Stimulated activated memory B cell treated with anti-CD40 and anti-IgM and Interleukin-4, amounts not matched to agents 10 μg/mL and 1 μg/mL and 100 μg/mL, for 72 hours (primary cell): ENCODE measurements at regions not wholly inside any gene's neighbourhood (a gene's known extent, or its start where the extent isn't known, plus 50 kb on each side); places are given as distances from the start of the nearest gene placed in this dataset.

Experiments
- ATAC-seq: fragments of 150-1000 bp; cut with Tn5 transposase; 2 replicates; pipeline ENCODE4 v1.10.0; 2021
- H3K27ac Mint-ChIP-seq: one replicate; pipeline ENCODE4 v1.8.0; 2022; ENCODE audit warnings: mild to moderate bottlenecking, mixed read lengths
- H3K27me3 Mint-ChIP-seq: one replicate; pipeline ENCODE4 v1.8.0; 2022; ENCODE audit warnings: mixed read lengths
- H3K36me3 Mint-ChIP-seq: one replicate; pipeline ENCODE4 v1.8.0; 2022; ENCODE audit warnings: mixed read lengths
- H3K4me1 Mint-ChIP-seq: one replicate; pipeline ENCODE4 v1.8.0; 2022; ENCODE audit warnings: mixed read lengths
- H3K4me3 Mint-ChIP-seq: one replicate; pipeline ENCODE4 v1.8.0; 2022; ENCODE audit warnings: mild to moderate bottlenecking, moderate library complexity, mixed read lengths
- H3K9me3 Mint-ChIP-seq: one replicate; pipeline ENCODE4 v1.8.0; 2022; ENCODE audit warnings: mixed read lengths

DNA sequence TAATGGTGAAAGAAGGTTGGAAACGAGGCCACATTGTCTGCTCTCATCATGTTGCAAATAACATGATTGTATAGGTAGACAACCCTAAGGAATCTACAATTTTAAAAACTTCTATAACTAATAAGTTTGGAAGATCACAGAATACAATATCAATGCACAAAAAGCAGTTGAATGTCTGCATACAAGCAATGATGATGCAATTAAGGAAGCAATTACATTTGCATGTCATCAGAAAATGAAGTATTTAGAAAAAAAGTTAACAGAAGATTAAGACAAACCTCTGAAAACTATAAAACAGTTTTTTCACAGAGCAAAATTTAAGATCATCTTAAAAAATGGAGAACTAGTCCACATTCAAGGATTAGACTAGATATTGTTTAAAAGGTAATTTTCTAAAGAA, 181.1 kb downstream of the METTL4 start:
- peaks cover 5% of the 10 kb centered on the region for H3K9me3 Mint-ChIP-seq

DNA sequence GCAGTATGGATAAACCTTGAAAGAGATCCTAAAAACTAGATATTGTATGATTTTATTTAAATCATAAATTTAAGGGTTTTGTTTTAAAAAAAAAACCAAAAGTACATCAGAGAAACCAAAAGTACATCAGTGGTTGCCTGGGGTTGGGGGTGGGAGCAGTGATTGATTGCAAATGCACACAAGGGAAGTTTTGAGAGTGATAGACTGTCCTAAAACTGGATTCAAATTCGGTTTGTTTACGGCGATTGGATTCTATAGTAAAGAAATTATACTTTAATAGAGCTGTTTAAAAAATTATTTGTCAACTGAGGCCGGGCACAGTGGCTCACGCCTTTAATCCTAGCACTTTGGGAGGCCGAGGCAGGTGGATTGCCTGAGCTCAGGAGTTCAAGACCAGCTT, 179.8 kb downstream of the METTL4 start:
- no peaks in the 10 kb centered on the region for H3K36me3 Mint-ChIP-seq

More for the DNA sequence above, 181.1 kb downstream of the METTL4 start:
- Mint-ChIP-seq H3K27ac (no peak overlapping the region), H3K4me1 (no peaks in the 10 kb centered on the region), H3K27me3 (peaks cover 14% of the 10 kb centered on the region), H3K36me3 (no peaks in the 10 kb centered on the region), H3K4me3 (no peak overlapping the region)
- no peak for ATAC-seq

DNA sequence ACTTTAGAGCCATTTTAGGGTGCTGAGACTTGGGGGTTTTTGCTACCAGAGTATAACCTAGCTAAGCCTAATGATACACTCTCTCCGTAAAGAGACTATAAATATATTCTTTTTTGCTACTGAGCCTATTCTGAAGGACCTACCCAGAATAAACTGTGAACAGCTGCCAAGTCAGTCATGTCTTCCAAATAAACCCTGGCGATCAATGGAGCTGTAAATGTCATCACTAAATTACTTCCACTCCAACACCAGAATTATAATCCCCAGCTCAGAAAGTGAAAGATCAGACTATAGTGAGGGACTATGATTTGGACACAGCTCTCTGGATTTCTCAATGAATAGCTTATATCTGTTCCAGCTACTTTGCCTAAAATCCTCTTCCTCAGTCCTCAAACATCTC, 178.9 kb downstream of the METTL4 start:
- H3K27me3 Mint-ChIP-seq, result peaks cover 14% of the 10 kb centered on the region
- H3K4me3 Mint-ChIP-seq, result no peak overlapping the region
- ATAC-seq, result no peak
- H3K36me3 Mint-ChIP-seq, result no peaks in the 10 kb centered on the region
- H3K27ac Mint-ChIP-seq, result no peak overlapping the region
- no peaks in the 10 kb centered on the region for H3K4me1 Mint-ChIP-seq
- peaks cover 4% of the 10 kb centered on the region for H3K9me3 Mint-ChIP-seq

More for the DNA sequence above, 179.8 kb downstream of the METTL4 start:
- Mint-ChIP-seq H3K27me3 (peaks cover 14% of the 10 kb centered on the region), H3K4me1 (no peaks in the 10 kb centered on the region), H3K27ac (no peak overlapping the region), H3K9me3 (peaks cover 5% of the 10 kb centered on the region), H3K4me3 (no peak overlapping the region)
- ATAC-seq, result no peak

DNA sequence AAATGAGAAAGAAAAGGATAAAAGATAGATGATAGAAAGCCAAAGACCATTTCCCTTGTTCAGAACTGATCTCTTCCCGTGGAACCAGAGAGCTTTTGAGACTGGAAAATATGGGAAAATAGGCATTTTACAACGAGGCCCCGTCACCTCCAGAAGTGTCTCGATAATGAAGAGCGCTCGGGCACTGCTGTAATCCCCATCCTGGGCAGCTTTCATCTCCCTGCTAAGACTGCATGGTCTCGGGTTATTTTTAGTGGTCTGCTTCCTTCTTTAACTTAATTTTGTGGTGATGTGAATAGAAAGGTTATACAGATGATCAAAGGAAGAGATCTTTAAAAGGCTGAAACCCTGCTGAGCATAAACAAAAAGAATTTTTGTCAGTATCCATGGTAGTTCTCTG, 176.6 kb downstream of the METTL4 start:
- no peak for ATAC-seq
- Mint-ChIP-seq H3K4me1 (no peaks in the 10 kb centered on the region), H3K9me3 (no peaks in the 10 kb centered on the region), H3K4me3 (no peak overlapping the region), H3K27ac (no peak overlapping the region), H3K27me3 (peaks cover 14% of the 10 kb centered on the region), H3K36me3 (no peaks in the 10 kb centered on the region)

DNA sequence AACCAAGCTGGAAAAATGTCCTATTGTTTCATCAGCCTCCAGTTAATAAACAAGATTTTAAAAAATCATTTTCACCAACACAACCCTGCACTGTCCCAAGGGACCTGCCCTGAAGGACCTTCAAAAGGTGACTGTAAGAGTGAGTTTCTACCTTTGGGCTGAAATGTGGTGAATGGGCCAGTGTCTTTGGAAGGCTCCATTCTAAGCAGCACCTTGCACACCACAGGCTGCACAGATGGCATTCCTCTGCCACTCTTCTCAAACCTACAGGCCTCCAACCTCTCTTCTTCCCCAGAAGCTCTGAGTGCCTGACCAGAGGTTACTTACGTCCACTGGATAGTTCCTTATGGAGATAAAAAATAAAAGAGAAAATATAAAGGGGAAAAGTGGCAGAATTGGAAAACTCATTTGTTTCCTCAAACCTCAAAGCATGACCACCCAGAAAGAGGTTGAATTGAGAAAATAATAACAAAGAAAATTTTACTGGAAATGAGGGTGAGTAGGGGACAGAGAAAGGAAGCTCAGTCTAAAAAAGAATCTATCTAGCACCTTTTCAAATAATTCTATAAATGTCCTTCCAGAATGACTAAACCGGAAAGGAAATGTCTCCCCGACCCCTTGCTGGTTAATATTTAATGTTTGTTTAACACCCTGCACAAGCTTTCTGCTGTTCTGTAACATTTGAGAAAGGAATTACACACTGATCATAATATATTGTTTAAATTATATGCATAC, 175.7 kb downstream of the METTL4 start:
- Mint-ChIP-seq H3K4me3 (no peak overlapping the region), H3K9me3 (no peaks in the 10 kb centered on the region), H3K36me3 (no peaks in the 10 kb centered on the region), H3K27ac (no peak overlapping the region), H3K27me3 (peaks cover 20% of the 10 kb centered on the region), H3K4me1 (no peaks in the 10 kb centered on the region)
- no peak for ATAC-seq

DNA sequence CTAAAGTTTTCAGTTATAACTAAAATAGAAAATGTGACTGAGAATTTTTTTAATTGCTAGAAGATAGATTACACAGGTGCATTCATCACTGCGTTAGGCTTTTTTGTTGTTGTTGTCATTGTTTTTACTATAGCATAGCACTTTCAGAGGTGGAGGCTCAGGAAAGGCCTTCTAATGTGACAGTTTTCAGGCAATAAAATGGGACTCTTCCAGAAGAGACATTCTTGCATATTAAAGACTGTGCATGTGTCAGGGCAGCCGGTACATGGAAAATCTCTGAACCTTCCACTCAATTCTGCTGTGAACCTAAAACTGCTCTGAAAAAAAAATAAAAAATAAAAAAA, 175.2 kb downstream of the METTL4 start:
- H3K27me3 Mint-ChIP-seq, result peaks cover 25% of the 10 kb centered on the region
- no peak overlapping the region for H3K4me3 Mint-ChIP-seq
- H3K4me1 Mint-ChIP-seq, result no peaks in the 10 kb centered on the region
- H3K9me3 Mint-ChIP-seq, result no peaks in the 10 kb centered on the region
- no peaks in the 10 kb centered on the region for H3K36me3 Mint-ChIP-seq
- no peak for ATAC-seq
- no peak overlapping the region for H3K27ac Mint-ChIP-seq

DNA sequence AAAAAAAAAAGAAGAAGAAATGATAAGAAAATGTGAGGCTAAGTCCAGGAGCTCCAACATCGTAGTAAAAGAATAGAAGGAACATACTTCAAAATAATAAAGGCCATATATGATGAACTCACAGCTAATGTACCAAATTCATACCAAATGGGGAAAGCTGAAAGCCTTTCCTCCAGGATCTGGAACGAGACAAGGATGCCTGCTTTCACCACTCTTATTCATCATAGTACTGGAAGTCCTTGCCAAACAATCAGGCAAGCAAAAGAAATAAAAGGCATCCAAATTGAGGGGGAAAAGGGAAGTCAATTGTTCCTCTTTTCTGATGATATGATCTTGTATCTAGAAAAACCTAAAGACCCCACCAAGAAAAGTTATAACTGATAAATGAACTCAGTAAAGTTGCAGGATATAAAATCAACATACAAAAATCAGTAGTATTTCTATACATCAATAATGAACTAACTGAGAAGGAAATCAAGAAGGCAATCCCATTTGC, 170.6 kb downstream of the METTL4 start:
- H3K9me3 Mint-ChIP-seq, result peaks cover 2% of the 10 kb centered on the region
- H3K27ac Mint-ChIP-seq, result no peak overlapping the region
- H3K4me1 Mint-ChIP-seq, result no peaks in the 10 kb centered on the region
- no peaks in the 10 kb centered on the region for H3K36me3 Mint-ChIP-seq
- no peak overlapping the region for H3K4me3 Mint-ChIP-seq
- ATAC-seq, result no peak
- peaks cover 11% of the 10 kb centered on the region for H3K27me3 Mint-ChIP-seq

DNA sequence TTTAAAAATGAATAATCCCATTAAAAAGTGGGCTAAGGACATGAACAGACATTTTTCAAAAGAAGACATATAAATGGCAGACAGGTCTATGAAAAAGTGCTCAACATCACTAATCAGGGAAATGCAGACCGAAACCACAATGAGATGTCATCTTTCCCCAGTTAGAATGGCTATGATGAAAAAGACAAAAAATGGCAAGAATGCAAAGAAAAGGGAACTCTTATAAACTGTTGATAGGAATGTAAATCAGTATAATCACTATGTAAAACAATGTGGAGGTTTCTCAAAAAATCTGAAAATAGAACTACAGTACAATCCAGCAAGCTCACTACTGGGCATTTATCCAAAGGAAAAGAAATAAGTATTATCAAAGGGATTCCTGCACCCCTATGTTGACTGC, 169.2 kb downstream of the METTL4 start:
- no peak for ATAC-seq
- Mint-ChIP-seq H3K4me1 (no peaks in the 10 kb centered on the region), H3K9me3 (peaks cover 2% of the 10 kb centered on the region), H3K27me3 (peaks cover 11% of the 10 kb centered on the region), H3K36me3 (no peaks in the 10 kb centered on the region), H3K27ac (no peak overlapping the region), H3K4me3 (no peak overlapping the region)

DNA sequence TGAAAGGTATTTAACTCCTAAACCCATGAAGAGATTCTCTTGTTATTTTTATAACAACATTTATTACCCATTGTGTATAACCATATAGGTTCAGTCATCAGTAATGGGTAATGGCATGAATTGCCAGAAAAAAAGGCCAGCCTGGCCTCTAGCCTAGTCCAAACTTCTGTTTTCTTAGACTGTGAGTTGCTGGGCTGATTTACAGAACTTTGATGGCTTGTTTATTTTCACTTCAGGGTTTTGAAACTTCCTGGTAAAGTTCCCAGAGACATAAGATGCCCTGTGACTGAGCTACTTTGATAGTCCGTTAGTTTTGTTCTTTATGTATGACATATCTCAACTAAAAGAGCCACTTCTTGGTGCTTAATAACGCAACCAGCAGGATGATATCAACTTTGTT, 164.8 kb downstream of the METTL4 start:
- H3K27ac Mint-ChIP-seq, result no peak overlapping the region
- peaks cover 11% of the 10 kb centered on the region for H3K27me3 Mint-ChIP-seq
- no peak overlapping the region for H3K4me3 Mint-ChIP-seq
- peaks cover 2% of the 10 kb centered on the region for H3K9me3 Mint-ChIP-seq
- ATAC-seq, result no peak
- no peaks in the 10 kb centered on the region for H3K36me3 Mint-ChIP-seq
- H3K4me1 Mint-ChIP-seq, result no peaks in the 10 kb centered on the region

DNA sequence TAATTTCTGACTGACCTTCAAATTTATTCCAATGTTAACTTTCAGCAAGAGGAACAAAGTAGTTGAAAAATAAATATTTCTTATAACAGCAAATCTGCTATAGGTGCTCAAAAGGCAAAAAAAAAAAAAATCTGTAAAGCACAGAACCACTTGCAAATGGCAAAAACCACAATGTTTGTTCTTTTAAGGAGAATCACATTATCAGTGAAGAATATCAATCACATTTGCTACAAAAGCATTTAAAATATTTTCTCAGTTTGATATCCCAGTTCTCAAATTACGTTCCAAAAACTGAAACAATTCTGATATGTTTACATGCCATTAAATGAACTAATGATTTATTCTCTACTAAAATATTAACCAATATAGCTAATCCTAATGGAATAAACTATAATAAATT, 163.3 kb downstream of the METTL4 start:
- Mint-ChIP-seq H3K9me3 (no peaks in the 10 kb centered on the region), H3K4me1 (no peaks in the 10 kb centered on the region), H3K27ac (no peak overlapping the region), H3K4me3 (no peak overlapping the region), H3K27me3 (peaks cover 11% of the 10 kb centered on the region), H3K36me3 (no peaks in the 10 kb centered on the region)
- no peak for ATAC-seq

DNA sequence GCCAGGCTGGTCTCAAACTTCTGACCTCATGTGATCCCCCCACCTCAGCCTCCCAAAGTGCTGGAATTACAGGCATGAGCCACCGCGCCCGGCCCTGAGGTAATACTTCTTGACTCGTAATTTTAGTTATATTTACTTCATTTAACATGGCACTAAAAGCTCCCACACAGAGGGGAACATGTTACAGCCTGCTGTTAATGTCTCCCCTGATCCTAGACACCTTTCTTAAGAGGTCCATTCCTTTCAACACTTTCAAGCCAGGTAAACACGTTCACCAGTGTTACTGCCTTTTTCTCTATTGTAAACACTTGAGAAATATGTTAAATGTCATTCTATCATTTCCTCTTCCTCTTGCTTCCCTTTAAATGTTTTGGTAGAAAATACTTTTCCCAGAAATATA, 161.4 kb downstream of the METTL4 start:
- no peak overlapping the region for H3K27ac Mint-ChIP-seq
- H3K4me1 Mint-ChIP-seq, result no peaks in the 10 kb centered on the region
- H3K4me3 Mint-ChIP-seq, result no peak overlapping the region
- H3K9me3 Mint-ChIP-seq, result no peaks in the 10 kb centered on the region
- ATAC-seq, result no peak
- peaks cover 11% of the 10 kb centered on the region for H3K27me3 Mint-ChIP-seq
- no peaks in the 10 kb centered on the region for H3K36me3 Mint-ChIP-seq

DNA sequence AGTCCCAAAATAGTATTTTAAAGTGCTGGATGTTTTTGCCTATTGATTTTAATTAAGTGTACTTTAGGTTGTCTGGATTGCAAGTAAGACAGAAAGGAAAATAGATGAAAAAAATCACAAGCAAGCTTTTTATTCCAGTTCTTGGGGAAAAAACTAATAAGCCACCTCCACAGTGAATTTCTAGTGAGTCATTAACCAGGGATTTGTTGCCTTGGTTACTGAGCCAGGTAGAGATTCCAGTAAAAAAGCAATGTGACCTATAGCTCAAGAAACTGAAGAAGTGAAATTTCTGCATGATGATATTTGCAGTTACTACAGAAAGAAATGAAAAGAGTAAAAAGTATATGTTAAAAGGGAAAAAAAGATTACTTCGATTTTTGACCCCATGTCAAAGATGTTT, 160.6 kb downstream of the METTL4 start:
- Mint-ChIP-seq H3K9me3 (no peaks in the 10 kb centered on the region), H3K4me1 (no peaks in the 10 kb centered on the region), H3K27me3 (peaks cover 11% of the 10 kb centered on the region), H3K27ac (no peak overlapping the region), H3K36me3 (no peaks in the 10 kb centered on the region), H3K4me3 (no peak overlapping the region)
- no peak for ATAC-seq

DNA sequence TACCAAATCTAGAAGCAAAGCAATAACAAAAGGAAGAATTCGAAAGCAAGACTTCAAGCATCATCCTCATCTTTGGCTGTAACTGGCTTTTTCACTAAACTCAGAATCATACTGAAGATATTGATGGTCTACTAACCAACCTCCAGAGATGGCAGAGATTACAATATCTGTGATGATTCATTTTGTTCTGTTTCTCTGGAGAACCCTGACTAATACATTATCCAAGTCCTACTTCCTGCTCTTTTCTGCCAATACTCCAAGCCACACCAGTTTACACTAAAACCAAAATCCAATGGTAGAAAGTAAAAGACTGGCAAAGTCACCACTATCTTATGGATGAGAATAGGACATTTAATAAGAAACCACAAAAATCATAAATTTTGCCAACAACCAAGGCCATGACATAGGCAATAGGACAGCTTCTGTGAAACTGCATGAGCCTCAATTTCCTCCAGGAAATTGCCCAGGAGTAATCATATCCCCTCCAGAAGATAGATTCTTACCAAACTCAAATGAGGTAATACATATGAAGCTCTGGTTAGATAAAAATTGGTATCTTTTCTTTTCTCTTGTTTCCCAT, 159.8 kb downstream of the METTL4 start:
- H3K4me3 Mint-ChIP-seq, result no peak overlapping the region
- H3K27ac Mint-ChIP-seq, result no peak overlapping the region
- H3K4me1 Mint-ChIP-seq, result no peaks in the 10 kb centered on the region
- ATAC-seq, result no peak
- peaks cover 1% of the 10 kb centered on the region for H3K9me3 Mint-ChIP-seq
- H3K27me3 Mint-ChIP-seq, result peaks cover 11% of the 10 kb centered on the region
- no peaks in the 10 kb centered on the region for H3K36me3 Mint-ChIP-seq

DNA sequence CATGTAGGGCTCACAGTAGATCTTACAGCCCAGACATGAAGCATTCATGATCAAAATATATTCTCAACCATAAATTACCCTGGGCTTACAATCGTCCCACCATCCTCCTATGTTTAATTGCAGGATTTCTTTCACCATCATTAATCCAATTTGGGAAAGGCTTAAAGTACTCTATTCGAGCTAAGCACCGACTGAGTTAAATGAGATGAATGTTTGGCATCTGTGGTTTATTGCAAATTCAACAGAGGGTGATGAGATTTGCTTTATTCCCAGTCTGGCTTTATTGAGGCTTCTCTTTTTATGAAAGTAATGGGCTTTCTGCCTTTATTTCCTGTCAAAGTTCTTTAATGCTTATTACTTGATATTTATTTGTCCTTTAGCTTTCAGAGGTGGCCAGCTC, 159.0 kb downstream of the METTL4 start:
- no peak overlapping the region for H3K4me3 Mint-ChIP-seq
- H3K9me3 Mint-ChIP-seq, result peaks cover 3% of the 10 kb centered on the region
- no peak overlapping the region for H3K27ac Mint-ChIP-seq
- no peaks in the 10 kb centered on the region for H3K4me1 Mint-ChIP-seq
- H3K27me3 Mint-ChIP-seq, result peaks cover 11% of the 10 kb centered on the region
- ATAC-seq, result no peak
- no peaks in the 10 kb centered on the region for H3K36me3 Mint-ChIP-seq

DNA sequence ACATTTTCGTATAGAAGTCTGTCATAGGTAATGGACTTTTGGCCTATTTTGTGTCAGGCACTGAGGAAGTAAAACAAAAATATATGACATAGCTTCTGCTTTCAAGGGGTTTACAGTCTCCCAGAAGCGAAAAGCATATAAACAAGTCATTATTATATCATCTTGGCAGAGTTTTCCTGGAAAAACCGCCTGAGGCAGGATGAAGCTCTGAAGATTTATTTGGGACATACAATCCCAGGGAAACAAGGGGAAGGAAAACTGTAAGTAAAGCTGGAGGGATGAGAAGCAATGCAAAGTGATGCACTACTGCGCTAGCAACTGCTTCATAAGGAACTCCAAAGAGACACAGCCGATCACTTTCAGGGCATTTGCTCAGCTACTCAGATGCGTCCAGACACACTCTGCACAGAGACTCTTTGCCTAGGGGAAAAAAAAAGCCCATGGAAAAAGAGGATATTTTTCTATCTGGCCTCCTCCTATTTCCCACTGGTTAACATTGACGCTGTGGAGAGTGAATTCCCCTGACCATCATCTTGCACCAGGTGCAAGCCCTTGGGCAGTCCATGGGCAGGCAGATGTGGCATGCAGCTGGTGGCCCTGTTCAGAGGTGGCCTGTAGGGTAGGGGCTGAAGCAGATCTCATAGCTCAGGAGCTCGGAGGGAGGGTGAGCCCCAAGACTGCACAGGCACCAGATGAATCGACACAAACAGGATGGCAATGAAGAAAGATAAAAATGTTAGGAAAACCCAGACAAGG, 158.1 kb downstream of the METTL4 start:
- Mint-ChIP-seq H3K4me3 (no peak overlapping the region), H3K27ac (no peak overlapping the region), H3K27me3 (peaks cover 11% of the 10 kb centered on the region)

DNA sequence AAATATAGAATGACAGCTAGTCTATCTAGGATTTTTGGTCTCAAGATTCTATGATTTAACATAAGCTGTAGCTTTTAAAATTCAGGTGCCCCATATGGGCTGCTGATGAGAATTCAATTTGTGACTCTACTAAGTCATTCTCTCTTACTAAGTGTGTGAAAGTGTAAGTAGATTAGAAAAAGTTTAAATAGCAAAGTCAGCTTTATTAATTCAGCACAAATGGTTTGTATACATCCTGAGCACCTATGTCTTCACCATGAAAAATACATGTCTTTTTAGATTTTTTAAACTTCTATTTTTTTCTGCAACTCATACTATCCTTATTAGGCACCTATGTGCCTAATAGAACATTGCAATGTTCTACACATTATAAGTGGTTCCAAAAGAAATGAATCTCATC, 157.1 kb downstream of the METTL4 start:
- peaks cover 3% of the 10 kb centered on the region for H3K9me3 Mint-ChIP-seq
- H3K36me3 Mint-ChIP-seq, result no peaks in the 10 kb centered on the region
- no peaks in the 10 kb centered on the region for H3K4me1 Mint-ChIP-seq
- no peak for ATAC-seq
- H3K27ac Mint-ChIP-seq, result no peak overlapping the region
- H3K27me3 Mint-ChIP-seq, result peaks cover 11% of the 10 kb centered on the region
- H3K4me3 Mint-ChIP-seq, result no peak overlapping the region

More for the DNA sequence above, 158.1 kb downstream of the METTL4 start:
- Mint-ChIP-seq H3K9me3 (peaks cover 3% of the 10 kb centered on the region), H3K4me1 (no peaks in the 10 kb centered on the region), H3K36me3 (no peaks in the 10 kb centered on the region)
- peak; percentile 45 for ATAC-seq
